GM21526 (cell line): ENCODE measurements at regions not wholly inside any gene's neighbourhood (a gene's known extent, or its start where the extent isn't known, plus 50 kb on each side); places are given as distances from the start of the nearest gene placed in this dataset.

Experiments
- ATAC-seq: cut with Tn5 transposase; IDR thresholded peaks from one replicate; pipeline ENCODE4 v1.9.1; 2021; ENCODE audit warnings: moderate library complexity; ENCODE audit not compliant: unreplicated experiment, low FRiP score

DNA sequence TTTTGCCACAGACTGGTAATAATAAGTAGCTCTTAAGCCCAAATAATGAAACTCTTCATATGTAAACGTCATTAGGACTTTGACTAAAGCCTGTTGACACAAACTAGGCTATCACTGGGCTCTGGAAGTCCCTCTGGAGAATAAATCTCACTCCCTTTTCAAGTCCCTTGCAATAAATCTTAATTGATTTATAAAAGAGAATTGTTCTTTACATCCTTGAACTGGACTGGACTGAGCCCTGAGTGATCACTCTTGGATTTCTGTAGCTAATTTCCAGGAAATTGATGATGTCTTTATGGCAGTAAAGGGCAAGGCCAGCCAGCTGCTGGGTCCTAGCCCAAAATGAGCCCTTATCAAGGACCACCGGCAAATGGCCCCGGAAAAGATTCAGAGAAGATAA lies 1162.7 kb downstream of the BCL11B start:
- no peak for ATAC-seq

DNA sequence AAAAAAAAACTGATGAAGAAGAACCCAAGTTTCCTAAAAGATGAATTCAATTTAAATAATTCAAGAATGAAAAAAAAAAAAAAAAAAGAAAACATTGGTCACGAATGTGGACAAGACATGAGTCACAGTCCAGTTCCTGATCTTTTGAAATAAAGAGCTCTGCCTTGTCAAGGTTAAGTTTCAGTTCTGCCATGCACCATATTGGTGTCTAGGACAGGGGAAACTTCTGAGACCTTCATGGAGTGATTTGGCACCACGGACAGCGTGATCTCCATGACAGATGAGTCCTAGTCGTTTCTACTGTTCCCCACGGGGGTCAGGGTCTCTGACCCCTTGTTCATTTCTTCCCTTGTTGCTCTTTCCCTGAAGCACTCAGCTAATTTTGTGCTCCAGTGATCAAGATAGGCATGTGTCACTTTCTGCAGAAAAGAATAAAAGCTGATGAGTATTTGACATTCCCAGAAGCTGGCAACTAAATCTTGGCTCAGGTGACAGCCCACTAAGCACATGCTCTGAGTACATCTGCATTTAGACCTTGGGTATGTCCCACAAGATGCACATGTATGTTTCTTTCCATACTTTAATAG lies 1159.7 kb downstream of the BCL11B start:
- no peak for ATAC-seq

DNA sequence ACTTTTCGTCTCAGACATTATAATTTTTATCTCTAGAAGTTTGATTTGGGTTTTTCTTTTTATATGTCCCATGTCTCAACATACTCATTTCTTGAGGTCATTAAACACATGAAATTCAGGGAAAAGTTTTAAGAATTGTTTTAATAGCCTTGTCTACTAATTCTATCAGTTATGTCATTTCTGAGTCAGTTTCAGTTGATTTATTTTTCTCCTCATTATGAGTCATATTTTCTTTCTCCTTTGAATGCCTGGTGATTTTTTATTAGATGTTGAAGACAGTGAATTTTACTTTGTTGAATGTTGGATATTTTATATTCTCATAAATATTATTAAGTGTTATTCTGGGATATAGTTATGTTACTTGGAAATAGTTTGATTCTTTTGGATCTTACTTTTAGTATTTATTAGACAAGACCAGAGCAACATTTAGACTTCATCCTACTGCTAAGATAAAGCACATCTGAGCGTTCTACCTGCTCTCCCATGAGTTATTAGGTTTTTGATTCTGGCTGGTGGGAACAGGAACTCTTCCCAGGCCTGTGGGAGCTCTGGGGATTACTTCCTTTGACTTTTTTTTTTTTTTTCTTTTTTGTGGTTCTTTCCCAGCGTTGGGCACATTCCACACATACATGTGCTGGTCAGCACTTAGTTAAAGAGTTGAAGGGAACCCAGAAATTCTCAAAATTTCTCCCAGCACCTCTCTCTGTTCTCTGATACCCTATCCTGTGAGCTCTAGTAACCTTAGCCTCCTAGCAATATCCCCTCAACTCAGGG lies 1157.7 kb downstream of the BCL11B start:
- ATAC-seq: no peak

DNA sequence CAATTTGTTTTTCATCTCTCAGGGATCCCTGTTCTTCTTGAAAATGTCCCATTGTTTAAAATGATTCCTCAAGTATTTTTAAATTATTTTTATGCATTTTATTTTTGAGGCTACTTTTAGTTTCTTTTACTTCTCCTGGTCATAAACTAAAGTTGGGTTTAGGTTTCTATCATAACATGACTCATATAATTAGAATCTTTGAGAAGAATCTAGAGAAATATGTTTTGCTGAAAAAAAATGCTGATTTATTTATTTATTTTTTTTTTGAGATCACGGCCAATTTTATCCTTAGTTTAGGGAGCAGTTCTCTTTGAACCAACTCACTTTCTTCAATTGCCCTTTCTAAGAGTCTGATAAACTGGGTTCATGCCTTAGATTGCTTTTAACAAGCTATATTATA lies 1157.1 kb downstream of the BCL11B start:
- no peak for ATAC-seq

GRCh38 chr14:98118749-98119148 lies 1153.2 kb downstream of the BCL11B start:
- no peak for ATAC-seq

DNA sequence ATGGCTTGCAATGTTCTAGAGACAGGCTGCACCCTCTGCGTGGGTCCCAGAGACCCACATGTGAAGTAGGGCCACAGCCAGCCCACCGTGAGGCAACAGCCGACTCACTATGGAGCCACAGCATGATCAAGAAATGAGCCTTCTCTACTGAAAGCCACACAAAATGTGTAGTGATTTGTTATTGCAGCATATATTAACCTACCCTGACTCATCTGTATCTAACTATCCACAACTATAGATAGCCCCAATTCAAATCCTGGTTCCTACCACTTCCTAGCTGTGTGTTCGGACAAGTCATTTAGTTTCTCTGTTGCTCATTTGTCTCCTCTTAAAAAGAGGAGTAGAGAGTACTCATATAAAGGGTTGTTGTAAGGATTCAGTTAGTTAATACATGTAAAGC lies 1152.3 kb downstream of the BCL11B start:
- no peak for ATAC-seq

- no peak for ATAC-seq
These were observed 1151.0 kb downstream of the BCL11B start for GRCh38 chr14:98120831-98121464.

DNA sequence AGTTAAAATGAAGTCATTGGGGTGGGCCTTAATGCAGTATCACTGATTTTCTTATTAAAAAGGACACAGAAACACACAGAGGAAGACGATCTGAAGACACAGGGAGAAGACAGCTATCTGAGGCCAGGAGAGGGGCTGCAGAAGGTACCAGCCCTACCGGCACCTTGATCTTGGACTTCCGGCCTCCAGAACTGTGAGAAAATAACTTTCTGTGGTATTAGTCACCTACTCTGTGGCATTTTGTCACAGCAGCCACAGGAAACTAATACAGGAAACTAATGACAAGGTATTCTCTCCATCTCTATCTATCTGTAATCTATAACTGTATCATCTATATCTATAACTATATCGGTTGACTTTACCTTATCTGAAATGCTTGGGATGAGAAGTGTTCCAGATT lies 1149.5 kb downstream of the BCL11B start:
- no peak for ATAC-seq

GRCh38 chr14:98130691-98131090 lies 1141.3 kb downstream of the BCL11B start:
- no peak for ATAC-seq

DNA sequence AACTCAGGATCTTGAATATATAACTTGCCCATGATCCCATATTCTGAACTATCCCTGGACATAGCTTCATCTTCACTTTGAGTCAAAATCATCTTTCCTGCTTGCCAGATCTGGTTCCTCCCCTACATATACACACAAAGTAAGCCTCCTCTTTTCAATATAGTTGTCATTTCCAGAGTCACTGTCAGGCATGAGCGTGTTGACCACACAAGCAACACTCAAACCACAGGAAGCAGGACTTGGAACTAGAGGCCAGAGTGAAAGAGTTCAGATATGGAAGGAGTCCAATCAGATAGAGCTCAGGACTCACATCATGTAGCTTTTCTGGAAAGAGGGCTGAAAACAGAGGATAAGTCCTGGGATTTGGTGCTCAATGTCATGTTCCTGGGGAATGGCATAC lies 1140.6 kb downstream of the BCL11B start:
- no peak for ATAC-seq

DNA sequence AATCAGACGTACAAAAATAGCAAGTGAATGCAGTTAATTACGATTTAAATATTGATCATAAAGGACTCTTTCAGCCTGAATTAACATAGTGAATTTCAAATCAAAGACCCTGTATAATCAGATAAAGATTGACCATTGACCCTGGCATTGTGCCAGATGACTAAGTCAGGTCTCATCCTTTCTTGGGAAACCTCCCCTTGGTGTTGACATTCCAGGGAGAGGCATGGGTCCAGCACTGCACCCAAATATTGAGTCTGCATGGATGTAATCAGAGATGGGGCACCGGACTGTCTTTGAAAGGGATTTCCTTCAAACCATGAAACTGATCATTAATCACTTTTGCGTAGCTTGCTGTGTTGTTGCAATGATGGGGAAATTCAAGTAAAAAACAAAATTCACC lies 1138.2 kb downstream of the BCL11B start:
- ATAC-seq: no peak

- no peak for ATAC-seq
These were observed 1135.8 kb downstream of the BCL11B start for GRCh38 chr14:98136012-98136789.

GRCh38 chr14:98137131-98138025 lies 1134.6 kb downstream of the BCL11B start:
- no peak for ATAC-seq

- no peak for ATAC-seq
These were observed 1133.3 kb downstream of the BCL11B start for GRCh38 chr14:98138666-98139065.

GRCh38 chr14:98140862-98141530 lies 1131.0 kb downstream of the BCL11B start:
- ATAC-seq: no peak

DNA sequence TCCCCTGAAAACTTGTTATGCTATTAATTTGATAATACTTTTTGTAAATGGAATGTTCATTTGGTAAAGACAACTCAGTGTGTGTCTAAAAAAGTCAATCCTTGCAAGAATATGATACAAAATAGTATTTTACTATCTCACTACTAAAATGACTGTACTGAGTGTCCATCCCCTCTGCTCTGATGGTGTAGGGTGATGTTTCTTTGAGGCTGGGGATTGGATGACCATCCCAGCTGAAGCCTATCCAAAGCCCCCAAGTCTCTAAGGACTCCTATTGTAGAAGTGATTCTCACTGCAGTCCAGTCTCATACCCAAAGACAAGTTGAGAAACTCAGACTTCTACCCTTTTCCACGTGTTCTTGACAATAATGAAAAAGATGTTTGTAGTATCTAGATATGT lies 1128.4 kb downstream of the BCL11B start:
- ATAC-seq: no peak

DNA sequence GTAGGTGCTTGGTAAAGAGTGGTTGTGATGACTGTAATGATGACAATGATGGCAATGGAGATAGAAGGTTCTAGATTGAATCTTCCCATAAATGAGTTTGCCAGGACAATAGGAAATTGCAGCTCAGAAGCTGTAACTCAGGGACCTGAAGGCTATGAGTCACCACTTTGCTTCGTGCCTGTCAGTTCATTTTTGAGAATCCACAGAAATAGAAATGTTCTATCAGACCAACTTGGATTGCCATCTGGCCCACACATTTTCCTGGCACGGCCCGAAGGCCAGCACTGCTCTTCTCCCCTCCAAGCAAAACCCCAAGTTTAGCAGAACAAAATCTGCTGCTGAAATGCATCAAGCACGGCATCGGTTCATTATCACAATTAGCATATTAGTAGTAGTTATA lies 1127.0 kb downstream of the BCL11B start:
- no peak for ATAC-seq

DNA sequence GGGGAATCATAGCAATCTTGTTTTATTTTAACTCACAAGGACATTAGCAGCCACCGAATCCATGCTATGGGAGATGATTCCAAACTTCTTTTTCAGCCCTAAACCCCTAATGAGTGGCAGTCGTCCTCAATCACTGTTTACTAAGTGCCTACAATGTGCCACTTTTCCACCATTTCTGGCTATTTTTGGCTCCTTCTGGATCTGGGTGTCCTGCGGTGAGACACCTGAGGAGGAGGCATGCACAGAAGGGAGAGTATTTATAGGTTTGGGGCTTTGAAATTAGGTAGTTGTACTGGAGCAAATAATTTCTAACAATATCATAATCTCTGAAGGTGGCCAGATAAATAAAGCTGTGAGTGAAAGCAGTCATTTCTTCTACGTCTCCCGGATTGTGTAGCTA lies 1125.6 kb downstream of the BCL11B start:
- ATAC-seq: no peak

GRCh38 chr14:98154254-98154653 lies 1117.7 kb downstream of the BCL11B start:
- ATAC-seq: no peak

- no peak for ATAC-seq
These were observed 1115.6 kb downstream of the BCL11B start for GRCh38 chr14:98156411-98156810.
